ENCODE measurements at regions not wholly inside any gene's neighbourhood (a gene's known extent, or its start where the extent isn't known, plus 50 kb on each side); places are given as distances from the start of the nearest gene placed in this dataset.

- Histone ChIP-seq H3K4me3 (ENCODE audit: low read length) (no peak overlapping the region), H3K27ac (ENCODE audit: low read length) (no peak overlapping the region)
- TF ChIP-seq, protein P1, sequence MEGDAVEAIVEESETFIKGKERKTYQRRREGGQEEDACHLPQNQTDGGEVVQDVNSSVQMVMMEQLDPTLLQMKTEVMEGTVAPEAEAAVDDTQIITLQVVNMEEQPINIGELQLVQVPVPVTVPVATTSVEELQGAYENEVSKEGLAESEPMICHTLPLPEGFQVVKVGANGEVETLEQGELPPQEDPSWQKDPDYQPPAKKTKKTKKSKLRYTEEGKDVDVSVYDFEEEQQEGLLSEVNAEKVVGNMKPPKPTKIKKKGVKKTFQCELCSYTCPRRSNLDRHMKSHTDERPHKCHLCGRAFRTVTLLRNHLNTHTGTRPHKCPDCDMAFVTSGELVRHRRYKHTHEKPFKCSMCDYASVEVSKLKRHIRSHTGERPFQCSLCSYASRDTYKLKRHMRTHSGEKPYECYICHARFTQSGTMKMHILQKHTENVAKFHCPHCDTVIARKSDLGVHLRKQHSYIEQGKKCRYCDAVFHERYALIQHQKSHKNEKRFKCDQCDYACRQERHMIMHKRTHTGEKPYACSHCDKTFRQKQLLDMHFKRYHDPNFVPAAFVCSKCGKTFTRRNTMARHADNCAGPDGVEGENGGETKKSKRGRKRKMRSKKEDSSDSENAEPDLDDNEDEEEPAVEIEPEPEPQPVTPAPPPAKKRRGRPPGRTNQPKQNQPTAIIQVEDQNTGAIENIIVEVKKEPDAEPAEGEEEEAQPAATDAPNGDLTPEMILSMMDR (IDR thresholded peaks at IDR 0.05; ENCODE audit: low read depth, low read length): no peak
- no peak for TF ChIP-seq EZH2phosphoT487 (IDR thresholded peaks at IDR 0.05; ENCODE audit: low read depth)
Measured at GRCh38 chr15:29873947-29874411, 51.7 kb upstream of the TJP1 start.

DNA sequence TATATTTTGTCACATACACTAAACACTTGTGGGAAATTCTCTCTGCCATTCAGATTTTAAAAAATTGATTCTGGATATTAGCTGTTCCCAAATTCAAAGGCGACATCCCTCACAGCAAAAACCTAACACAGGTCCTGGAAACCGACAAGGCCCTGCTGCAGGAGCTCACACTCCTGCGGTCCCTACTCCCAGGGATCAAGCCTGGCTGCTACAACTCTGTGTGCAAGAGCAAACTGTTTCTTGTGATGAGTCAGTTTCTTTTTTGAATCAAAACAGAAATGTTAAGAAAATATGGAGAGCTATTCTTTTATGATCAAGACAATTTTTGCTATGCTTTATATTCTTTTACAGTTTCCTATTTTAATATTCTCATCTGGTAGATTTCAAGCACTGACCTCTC, 51.0 kb upstream of the TJP1 start:
- Histone ChIP-seq H3K79me2 (ENCODE audit: low read length) (no peaks in the 10 kb centered on the region), H4K20me1 (ENCODE audit: insufficient read depth, low read length) (no peaks in the 10 kb centered on the region), H2AFZ (ENCODE audit: low read depth, low read length) (no peak overlapping the region), H3K4me3 (ENCODE audit: low read length) (no peak overlapping the region), H3K27me3 (ENCODE audit: low read depth, low read length) (0 out of 2 replicates have a peak, but pooled peaks cover 3% of the 10 kb centered on the region), H3K9ac (ENCODE audit: low read length) (no peak overlapping the region), H3K27ac (ENCODE audit: low read length) (no peak overlapping the region), H3K4me1 (ENCODE audit: low read length) (no peaks in the 10 kb centered on the region), H3K9me3 (ENCODE audit: insufficient read depth, low read length) (no peaks in the 10 kb centered on the region), H3K36me3 (replicated peaks; ENCODE audit: low read depth, low read length) (no peaks in the 10 kb centered on the region), H3K4me2 (ENCODE audit: low read length) (no peak overlapping the region)
- no peak for TF ChIP-seq EZH2phosphoT487 (IDR thresholded peaks at IDR 0.05; ENCODE audit: low read depth)
- TF ChIP-seq, protein P1 (IDR thresholded peaks at IDR 0.05; ENCODE audit: low read depth, low read length): no peak

More at GRCh38 chr15:29873947-29874411, 51.7 kb upstream of the TJP1 start:
- no peak overlapping the region for H2AFZ ChIP-seq (ENCODE audit: low read depth, low read length)
- H4K20me1 ChIP-seq (ENCODE audit: insufficient read depth, low read length): no peaks in the 10 kb centered on the region
- H3K4me2 ChIP-seq (ENCODE audit: low read length): no peak overlapping the region
- H3K79me2 ChIP-seq (ENCODE audit: low read length): no peaks in the 10 kb centered on the region
- 0 out of 2 replicates have a peak, but pooled peaks cover 3% of the 10 kb centered on the region for H3K27me3 ChIP-seq (ENCODE audit: low read depth, low read length)
- H3K9ac ChIP-seq (ENCODE audit: low read length): no peak overlapping the region
- H3K36me3 ChIP-seq (replicated peaks; ENCODE audit: low read depth, low read length): no peaks in the 10 kb centered on the region
- H3K4me1 ChIP-seq (ENCODE audit: low read length): no peaks in the 10 kb centered on the region
- H3K9me3 ChIP-seq (ENCODE audit: insufficient read depth, low read length): no peaks in the 10 kb centered on the region

DNA sequence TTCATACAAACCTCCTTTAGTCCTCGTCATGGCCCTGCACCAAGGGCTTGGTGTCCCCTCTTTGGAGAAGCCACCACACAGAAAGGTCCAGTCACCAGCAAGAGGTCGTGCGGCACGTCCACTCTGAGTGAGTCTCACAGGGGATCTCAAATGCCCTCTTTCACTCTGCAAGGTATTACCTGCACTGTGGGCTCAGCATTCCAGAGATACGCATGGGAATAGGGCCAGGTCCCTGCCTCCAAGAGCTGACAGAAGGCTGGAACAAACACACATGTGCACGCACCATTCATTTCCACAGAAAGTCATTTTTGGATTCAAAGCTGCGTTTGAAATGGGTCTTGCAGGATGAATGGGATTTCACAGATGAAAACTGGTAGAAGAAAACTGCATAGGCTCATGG, 50.4 kb upstream of the TJP1 start:
- Histone ChIP-seq H3K27ac (ENCODE audit: low read length) (no peak overlapping the region), H3K9ac (ENCODE audit: low read length) (no peak overlapping the region), H3K27me3 (ENCODE audit: low read depth, low read length) (0 out of 2 replicates have a peak, but pooled peaks cover 3% of the 10 kb centered on the region), H2AFZ (ENCODE audit: low read depth, low read length) (no peak overlapping the region), H3K4me2 (ENCODE audit: low read length) (no peak overlapping the region), H3K4me1 (ENCODE audit: low read length) (no peaks in the 10 kb centered on the region), H4K20me1 (ENCODE audit: insufficient read depth, low read length) (no peaks in the 10 kb centered on the region), H3K79me2 (ENCODE audit: low read length) (no peaks in the 10 kb centered on the region), H3K4me3 (ENCODE audit: low read length) (no peak overlapping the region), H3K9me3 (ENCODE audit: insufficient read depth, low read length) (no peaks in the 10 kb centered on the region), H3K36me3 (replicated peaks; ENCODE audit: low read depth, low read length) (no peaks in the 10 kb centered on the region)
- TF ChIP-seq, protein P1 (IDR thresholded peaks at IDR 0.05; ENCODE audit: low read depth, low read length): no peak
- TF ChIP-seq EZH2phosphoT487 (IDR thresholded peaks at IDR 0.05; ENCODE audit: low read depth): no peak

Measured in OCI-LY3 (cell line).